HEK293 (cell line): ENCODE measurements at regions not wholly inside any gene's neighbourhood (a gene's known extent, or its start where the extent isn't known, plus 50 kb on each side); places are given as distances from the start of the nearest gene placed in this dataset.

Experiments
- CTCF ChIA-PET: fragments of 350-600 bp; formaldehyde crosslinking; extraction: SDS; loops from one replicate; lab custom pipeline; 2021; ENCODE audit warnings: antibody characterized with exemption; lab: Yijun Ruan, JAX
- POLR2A ChIA-PET: fragments of 300-600 bp; formaldehyde crosslinking; extraction: SDS; loops from one replicate; lab custom pipeline; 2020; ENCODE audit warnings: antibody characterized with exemption, inconsistent platforms; lab: Yijun Ruan, JAX
- H3K27ac ChIP-seq: fragments of 200-500 bp; sonication (Bioruptor generic); 2 replicates; pipeline ENCODE4 v1.5.1; 2014; ENCODE audit warnings: low read depth, low read length, control low read depth, inconsistent platforms; ENCODE audit errors: extremely low read depth
- H3K36me3 ChIP-seq, 2 experiments: fragments of 200-500 bp in 1 of 2; sonication (Bioruptor generic) in 1 of 2; 1 replicate in 1 of 2; 2 replicates in 1 of 2; pipeline ENCODE4 v1.5.1; 2014 to 2017; ENCODE audit warnings: inconsistent platforms in 2 of 2, low read length in 2 of 2; ENCODE audit not compliant: control insufficient read depth in 2 of 2, insufficient read depth in 1 of 2
- H3K4me1 ChIP-seq: fragments of 200-500 bp; sonication (Bioruptor generic); 2 replicates; pipeline ENCODE4 v1.5.1; 2014; ENCODE audit warnings: mild to moderate bottlenecking, low read length, inconsistent platforms; ENCODE audit not compliant: control insufficient read depth, insufficient read depth
- H3K4me3 ChIP-seq: 2 replicates; pipeline ENCODE4 v1.5.1; 2011; ENCODE audit warnings: low read depth, mild to moderate bottlenecking, control low read depth, low read length, moderate library complexity
- H3K9me3 ChIP-seq: fragments of 200-500 bp; sonication (Bioruptor generic); 2 replicates; pipeline ENCODE4 v1.5.1; 2014; ENCODE audit warnings: low read depth, low read length, inconsistent platforms; ENCODE audit not compliant: control insufficient read depth, insufficient read depth
- BCL11A ChIP-seq: fragments of 450-650 bp; formaldehyde crosslinking; IDR thresholded peaks from 2 replicates; pipeline ENCODE4 v1.5.1; 2016; ENCODE audit warnings: low read depth, missing biosample characterization, missing genetic modification characterization
- SP7 ChIP-seq: fragments of 450-650 bp; formaldehyde crosslinking; IDR thresholded peaks from 2 replicates; pipeline ENCODE4 v1.5.1; 2016; ENCODE audit warnings: missing biosample characterization, missing genetic modification characterization
- ZFHX2 ChIP-seq: fragments of 450-650 bp; formaldehyde crosslinking; conservative IDR thresholded peaks from 2 replicates; pipeline ENCODE4 v1.5.1; 2016; ENCODE audit warnings: missing biosample characterization, missing genetic modification characterization
- ZFP69B ChIP-seq: fragments of 450-650 bp; formaldehyde crosslinking; IDR thresholded peaks from 2 replicates; pipeline ENCODE4 v1.5.1; 2016; ENCODE audit warnings: missing biosample characterization, missing genetic modification characterization
- ZNF274 ChIP-seq, 2 experiments: fragments of 200-500 bp in 1 of 2; fragments of 450-650 bp in 1 of 2; sonication (Bioruptor generic) in 1 of 2; formaldehyde crosslinking in 1 of 2; IDR thresholded peaks; 2 replicates each; pipeline versions ENCODE4 v1.5.1 to v1.6.1; 2014 to 2016; ENCODE audit warnings: borderline replicate concordance in 1 of 2, inconsistent platforms in 1 of 2, low read length in 1 of 2, missing biosample characterization in 1 of 2, missing genetic modification characterization in 1 of 2
- ZNF292 ChIP-seq: fragments of 450-650 bp; formaldehyde crosslinking; IDR thresholded peaks from 2 replicates; pipeline ENCODE4 v1.5.1; 2016; ENCODE audit warnings: low read depth, missing biosample characterization, missing genetic modification characterization, borderline replicate concordance
- ZNF302 ChIP-seq: fragments of 450-650 bp; formaldehyde crosslinking; IDR thresholded peaks from 2 replicates; pipeline ENCODE4 v1.5.1; 2016; ENCODE audit warnings: missing biosample characterization, missing genetic modification characterization, low read depth
- ZNF501 ChIP-seq: fragments of 450-650 bp; formaldehyde crosslinking; IDR thresholded peaks from 2 replicates; pipeline ENCODE4 v1.5.1; 2016; ENCODE audit warnings: missing biosample characterization, missing genetic modification characterization
- ZNF530 ChIP-seq: fragments of 450-650 bp; formaldehyde crosslinking; IDR thresholded peaks from 2 replicates; pipeline ENCODE4 v1.5.1; 2016; ENCODE audit warnings: low read depth, missing biosample characterization, missing genetic modification characterization
- ZNF561 ChIP-seq: fragments of 450-650 bp; IDR thresholded peaks from 2 replicates; pipeline ENCODE4 v1.5.1; 2018; ENCODE audit warnings: missing biosample characterization, missing genetic modification characterization, borderline replicate concordance
- ZNF623 ChIP-seq: fragments of 450-650 bp; formaldehyde crosslinking; IDR thresholded peaks from 2 replicates; pipeline ENCODE4 v1.5.1; 2016; ENCODE audit warnings: missing biosample characterization, missing genetic modification characterization
- ZNF707 ChIP-seq: fragments of 450-650 bp; formaldehyde crosslinking; IDR thresholded peaks from 2 replicates; pipeline ENCODE4 v1.5.1; 2016; ENCODE audit warnings: missing biosample characterization, missing genetic modification characterization
- ZNF837 ChIP-seq: fragments of 450-650 bp; formaldehyde crosslinking; IDR thresholded peaks from 2 replicates; pipeline ENCODE4 v1.5.1; 2016; ENCODE audit warnings: missing biosample characterization, missing genetic modification characterization
- ZNF843 ChIP-seq: fragments of 450-650 bp; formaldehyde crosslinking; IDR thresholded peaks from 2 replicates; pipeline ENCODE4 v1.5.1; 2016; ENCODE audit warnings: missing biosample characterization, missing genetic modification characterization
- TF ChIP-seq, protein P1 (sequence below): fragments of 450-650 bp; formaldehyde crosslinking; optimal IDR thresholded peaks from 2 replicates; pipeline ENCODE3; 2016; ENCODE audit warnings: missing biosample characterization, mild to moderate bottlenecking, missing genetic modification characterization
- TF ChIP-seq, protein P2 (sequence below): fragments of 450-650 bp; formaldehyde crosslinking; IDR thresholded peaks from 2 replicates; pipeline ENCODE4 v1.5.1; 2017; ENCODE audit warnings: missing biosample characterization, missing genetic modification characterization
- TF ChIP-seq, protein P3 (sequence below): fragments of 450-650 bp; formaldehyde crosslinking; IDR thresholded peaks from 2 replicates; pipeline ENCODE4 v1.5.1; 2016; ENCODE audit warnings: missing biosample characterization, missing genetic modification characterization
- TF ChIP-seq, protein P4 (sequence below): fragments of 450-650 bp; formaldehyde crosslinking; IDR thresholded peaks from 2 replicates; pipeline ENCODE4 v1.5.1; 2016; ENCODE audit warnings: missing biosample characterization, missing genetic modification characterization
- TF ChIP-seq, protein P5 (sequence below): fragments of 450-650 bp; formaldehyde crosslinking; IDR thresholded peaks from 2 replicates; pipeline ENCODE4 v1.5.1; 2016; ENCODE audit warnings: missing biosample characterization, missing genetic modification characterization
- TF ChIP-seq, protein P6 (sequence below): fragments of 450-650 bp; formaldehyde crosslinking; IDR thresholded peaks from 2 replicates; pipeline ENCODE4 v1.5.1; 2017; ENCODE audit warnings: missing biosample characterization, mild to moderate bottlenecking, missing genetic modification characterization, moderate library complexity

DNA sequence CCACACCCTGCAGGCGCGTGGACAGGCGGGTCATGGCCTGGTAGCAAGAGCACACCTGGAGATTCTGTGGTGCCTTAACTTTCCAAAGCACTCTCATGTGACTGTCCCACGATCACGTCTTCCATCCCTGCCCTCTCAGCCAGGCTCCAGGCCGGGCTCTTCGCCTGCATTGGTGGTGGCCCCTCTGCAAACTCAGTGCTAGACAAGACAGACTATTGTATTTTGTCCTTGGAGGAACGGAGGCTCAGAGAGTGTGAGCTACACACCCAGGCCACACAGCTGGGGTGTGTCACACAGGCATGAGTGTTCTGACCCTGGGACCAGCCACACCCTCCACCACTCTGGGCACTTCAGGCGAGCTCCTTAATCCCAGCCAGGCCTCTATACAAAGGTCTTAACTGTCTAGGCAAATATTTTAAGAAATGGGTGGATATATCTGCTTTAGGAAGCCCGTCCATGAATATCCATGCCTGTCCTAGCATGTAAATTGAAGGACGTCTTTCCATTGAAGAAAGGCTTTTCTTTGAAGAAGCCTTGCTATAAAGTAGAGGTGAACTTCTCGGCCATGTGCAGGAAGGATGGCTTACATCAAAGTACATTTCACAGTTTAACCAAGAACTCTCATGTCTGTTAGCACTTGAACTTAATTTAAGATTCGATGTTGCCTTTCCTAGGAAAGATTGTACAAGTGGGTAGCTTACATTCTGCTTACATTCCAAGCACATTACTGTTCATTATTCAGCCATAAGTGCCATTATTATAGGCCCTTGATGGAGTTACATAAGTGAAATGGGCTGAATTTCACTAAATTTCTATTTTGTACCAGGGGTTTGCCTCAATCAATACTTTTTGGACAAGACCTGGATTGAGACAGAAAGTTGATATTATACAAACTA is 263.9 kb downstream of the DLL1 start:
- H3K27ac ChIP-seq, result no peak overlapping the region
- ChIA-PET CTCF (interaction anchor here (0.6 kb wide), 1 partner anchor 183 kb away, joined by 3 read pairs; no protein-coding TSS in a partner anchor), POLR2A (interaction anchor here (1.0 kb wide), 1 partner anchor 223 kb away, joined by 3 read pairs; no protein-coding TSS in a partner anchor)
- no peaks in the 10 kb centered on the region for H3K36me3 ChIP-seq
- TF ChIP-seq, protein P1, sequence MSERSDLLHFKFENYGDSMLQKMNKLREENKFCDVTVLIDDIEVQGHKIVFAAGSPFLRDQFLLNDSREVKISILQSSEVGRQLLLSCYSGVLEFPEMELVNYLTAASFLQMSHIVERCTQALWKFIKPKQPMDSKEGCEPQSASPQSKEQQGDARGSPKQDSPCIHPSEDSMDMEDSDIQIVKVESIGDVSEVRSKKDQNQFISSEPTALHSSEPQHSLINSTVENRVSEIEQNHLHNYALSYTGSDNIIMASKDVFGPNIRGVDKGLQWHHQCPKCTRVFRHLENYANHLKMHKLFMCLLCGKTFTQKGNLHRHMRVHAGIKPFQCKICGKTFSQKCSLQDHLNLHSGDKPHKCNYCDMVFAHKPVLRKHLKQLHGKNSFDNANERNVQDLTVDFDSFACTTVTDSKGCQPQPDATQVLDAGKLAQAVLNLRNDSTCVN, result no peak
- TF ChIP-seq, protein P2, sequence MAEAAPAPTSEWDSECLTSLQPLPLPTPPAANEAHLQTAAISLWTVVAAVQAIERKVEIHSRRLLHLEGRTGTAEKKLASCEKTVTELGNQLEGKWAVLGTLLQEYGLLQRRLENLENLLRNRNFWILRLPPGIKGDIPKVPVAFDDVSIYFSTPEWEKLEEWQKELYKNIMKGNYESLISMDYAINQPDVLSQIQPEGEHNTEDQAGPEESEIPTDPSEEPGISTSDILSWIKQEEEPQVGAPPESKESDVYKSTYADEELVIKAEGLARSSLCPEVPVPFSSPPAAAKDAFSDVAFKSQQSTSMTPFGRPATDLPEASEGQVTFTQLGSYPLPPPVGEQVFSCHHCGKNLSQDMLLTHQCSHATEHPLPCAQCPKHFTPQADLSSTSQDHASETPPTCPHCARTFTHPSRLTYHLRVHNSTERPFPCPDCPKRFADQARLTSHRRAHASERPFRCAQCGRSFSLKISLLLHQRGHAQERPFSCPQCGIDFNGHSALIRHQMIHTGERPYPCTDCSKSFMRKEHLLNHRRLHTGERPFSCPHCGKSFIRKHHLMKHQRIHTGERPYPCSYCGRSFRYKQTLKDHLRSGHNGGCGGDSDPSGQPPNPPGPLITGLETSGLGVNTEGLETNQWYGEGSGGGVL, result no peak
- TF ChIP-seq, protein P3, sequence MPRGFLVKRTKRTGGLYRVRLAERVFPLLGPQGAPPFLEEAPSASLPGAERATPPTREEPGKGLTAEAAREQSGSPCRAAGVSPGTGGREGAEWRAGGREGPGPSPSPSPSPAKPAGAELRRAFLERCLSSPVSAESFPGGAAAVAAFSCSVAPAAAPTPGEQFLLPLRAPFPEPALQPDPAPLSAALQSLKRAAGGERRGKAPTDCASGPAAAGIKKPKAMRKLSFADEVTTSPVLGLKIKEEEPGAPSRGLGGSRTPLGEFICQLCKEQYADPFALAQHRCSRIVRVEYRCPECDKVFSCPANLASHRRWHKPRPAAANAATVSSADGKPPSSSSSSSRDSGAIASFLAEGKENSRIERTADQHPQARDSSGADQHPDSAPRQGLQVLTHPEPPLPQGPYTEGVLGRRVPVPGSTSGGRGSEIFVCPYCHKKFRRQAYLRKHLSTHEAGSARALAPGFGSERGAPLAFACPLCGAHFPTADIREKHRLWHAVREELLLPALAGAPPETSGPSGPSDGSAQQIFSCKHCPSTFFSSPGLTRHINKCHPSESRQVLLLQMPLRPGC (tag by site-specific recombination), result no peak
- TF ChIP-seq SP7 (tag by site-specific recombination) (no peak), ZNF561 (tag by site-specific recombination) (no peak), ZNF843 (tag by site-specific recombination) (no peak), ZNF302 (tag by site-specific recombination) (no peak), ZNF274 (IDR thresholded peaks at IDR 0.05; ENCODE audit: low read length) (no peak), ZNF274 (tag by site-specific recombination; IDR thresholded peaks at IDR 0.05; ENCODE audit: borderline replicate concordance) (no peak), ZNF292 (tag by site-specific recombination) (no peak), ZNF837 (tag by site-specific recombination) (no peak), ZNF530 (tag by site-specific recombination) (no peak), ZFP69B (tag by site-specific recombination) (no peak), ZFHX2 (no peak), ZNF623 (tag by site-specific recombination) (no peak), ZNF501 (tag by site-specific recombination) (no peak), BCL11A (tag by site-specific recombination) (no peak), ZNF707 (tag by site-specific recombination) (no peak)
- TF ChIP-seq, protein P4, sequence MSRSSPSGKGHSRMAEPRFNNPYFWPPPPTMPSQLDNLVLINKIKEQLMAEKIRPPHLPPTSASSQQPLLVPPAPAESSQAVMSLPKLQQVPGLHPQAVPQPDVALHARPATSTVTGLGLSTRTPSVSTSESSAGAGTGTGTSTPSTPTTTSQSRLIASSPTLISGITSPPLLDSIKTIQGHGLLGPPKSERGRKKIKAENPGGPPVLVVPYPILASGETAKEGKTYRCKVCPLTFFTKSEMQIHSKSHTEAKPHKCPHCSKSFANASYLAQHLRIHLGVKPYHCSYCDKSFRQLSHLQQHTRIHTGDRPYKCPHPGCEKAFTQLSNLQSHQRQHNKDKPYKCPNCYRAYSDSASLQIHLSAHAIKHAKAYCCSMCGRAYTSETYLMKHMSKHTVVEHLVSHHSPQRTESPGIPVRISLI (tag by site-specific recombination), result no peak
- TF ChIP-seq, protein P5, sequence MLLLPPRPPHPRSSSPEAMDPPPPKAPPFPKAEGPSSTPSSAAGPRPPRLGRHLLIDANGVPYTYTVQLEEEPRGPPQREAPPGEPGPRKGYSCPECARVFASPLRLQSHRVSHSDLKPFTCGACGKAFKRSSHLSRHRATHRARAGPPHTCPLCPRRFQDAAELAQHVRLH (tag by site-specific recombination), result no peak
- TF ChIP-seq, protein P6, sequence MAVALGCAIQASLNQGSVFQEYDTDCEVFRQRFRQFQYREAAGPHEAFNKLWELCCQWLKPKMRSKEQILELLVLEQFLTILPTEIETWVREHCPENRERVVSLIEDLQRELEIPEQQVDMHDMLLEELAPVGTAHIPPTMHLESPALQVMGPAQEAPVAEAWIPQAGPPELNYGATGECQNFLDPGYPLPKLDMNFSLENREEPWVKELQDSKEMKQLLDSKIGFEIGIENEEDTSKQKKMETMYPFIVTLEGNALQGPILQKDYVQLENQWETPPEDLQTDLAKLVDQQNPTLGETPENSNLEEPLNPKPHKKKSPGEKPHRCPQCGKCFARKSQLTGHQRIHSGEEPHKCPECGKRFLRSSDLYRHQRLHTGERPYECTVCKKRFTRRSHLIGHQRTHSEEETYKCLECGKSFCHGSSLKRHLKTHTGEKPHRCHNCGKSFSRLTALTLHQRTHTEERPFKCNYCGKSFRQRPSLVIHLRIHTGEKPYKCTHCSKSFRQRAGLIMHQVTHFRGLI (tag by site-specific recombination), result no peak
- no peaks in the 10 kb centered on the region for H3K4me1 ChIP-seq
- H3K9me3 ChIP-seq, result no peaks in the 10 kb centered on the region
- H3K4me3 ChIP-seq, result no peak overlapping the region
